ENCODE measurements at regions not wholly inside any gene's neighbourhood (a gene's known extent, or its start where the extent isn't known, plus 50 kb on each side); places are given as distances from the start of the nearest gene placed in this dataset.
"Not testable (repeated sequence)": the region's sequence is repeated elsewhere in the genome, so short reads cannot be mapped to it uniquely, and the experiment has no call there.

DNA sequence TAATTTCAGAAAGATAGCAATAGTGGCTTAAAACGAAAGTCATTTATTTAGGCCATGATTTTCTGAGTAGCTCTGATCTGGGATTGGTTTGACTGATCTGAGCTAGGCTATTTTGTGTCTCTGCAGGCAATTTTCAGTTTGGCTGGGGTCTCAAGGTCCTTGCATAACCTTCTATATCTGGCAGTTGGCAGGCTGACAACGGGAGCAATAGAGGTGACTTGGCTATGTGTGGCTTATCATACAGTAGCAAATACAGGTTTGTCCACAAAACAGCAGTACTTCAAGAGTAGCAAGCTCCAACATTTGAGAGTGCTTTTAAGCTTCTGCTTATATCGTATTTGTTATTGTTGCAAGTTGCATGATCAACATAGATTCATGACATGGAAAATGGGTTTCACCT is 1167.3 kb upstream of the CELF2 start:
- H3K27me3 ChIP-seq = no peaks in the 10 kb centered on the region
- TF ChIP-seq, protein P1, sequence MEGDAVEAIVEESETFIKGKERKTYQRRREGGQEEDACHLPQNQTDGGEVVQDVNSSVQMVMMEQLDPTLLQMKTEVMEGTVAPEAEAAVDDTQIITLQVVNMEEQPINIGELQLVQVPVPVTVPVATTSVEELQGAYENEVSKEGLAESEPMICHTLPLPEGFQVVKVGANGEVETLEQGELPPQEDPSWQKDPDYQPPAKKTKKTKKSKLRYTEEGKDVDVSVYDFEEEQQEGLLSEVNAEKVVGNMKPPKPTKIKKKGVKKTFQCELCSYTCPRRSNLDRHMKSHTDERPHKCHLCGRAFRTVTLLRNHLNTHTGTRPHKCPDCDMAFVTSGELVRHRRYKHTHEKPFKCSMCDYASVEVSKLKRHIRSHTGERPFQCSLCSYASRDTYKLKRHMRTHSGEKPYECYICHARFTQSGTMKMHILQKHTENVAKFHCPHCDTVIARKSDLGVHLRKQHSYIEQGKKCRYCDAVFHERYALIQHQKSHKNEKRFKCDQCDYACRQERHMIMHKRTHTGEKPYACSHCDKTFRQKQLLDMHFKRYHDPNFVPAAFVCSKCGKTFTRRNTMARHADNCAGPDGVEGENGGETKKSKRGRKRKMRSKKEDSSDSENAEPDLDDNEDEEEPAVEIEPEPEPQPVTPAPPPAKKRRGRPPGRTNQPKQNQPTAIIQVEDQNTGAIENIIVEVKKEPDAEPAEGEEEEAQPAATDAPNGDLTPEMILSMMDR (IDR thresholded peaks at IDR 0.05) = no peak
- no peaks in the 10 kb centered on the region for H3K36me3 ChIP-seq
- H3K4me1 ChIP-seq = no peaks in the 10 kb centered on the region
- no peak overlapping the region for H3K4me3 ChIP-seq
- ATAC-seq = no peak
- intact Hi-C loops (cut with DNase I) = no loop called here
- peaks cover 0 to 27% of the 10 kb centered on the region in 2 donors for H3K9me3 ChIP-seq
- DNase-seq = no peak
- no peak overlapping the region for H3K27ac ChIP-seq

- Histone ChIP-seq H3K4me1 (no peaks in the 10 kb centered on the region), H3K27ac (no peak overlapping the region), H3K9me3 (peaks cover 0 to 32% of the 10 kb centered on the region in 2 donors), H3K4me3 (no peak overlapping the region), H3K27me3 (no peaks in the 10 kb centered on the region), H3K36me3 (no peaks in the 10 kb centered on the region)
- no peak for ATAC-seq
- DNase-seq = no peak
- TF ChIP-seq, protein P1 (IDR thresholded peaks at IDR 0.05) = no peak
- intact Hi-C loops (cut with DNase I) = no loop called here
Observed at GRCh38 chr10:9851808-9852207, 1165.9 kb upstream of the CELF2 start.

- peak in 1 of 4 donors; percentile 33 for DNase-seq
- H3K36me3 ChIP-seq = no peaks in the 10 kb centered on the region
- intact Hi-C loops (cut with DNase I) = no loop called here
- no peak overlapping the region for H3K27ac ChIP-seq
- TF ChIP-seq, protein P1 (IDR thresholded peaks at IDR 0.05) = no peak
- no peaks in the 10 kb centered on the region for H3K4me1 ChIP-seq
- peaks cover 0 to 32% of the 10 kb centered on the region in 2 donors for H3K9me3 ChIP-seq
- no peaks in the 10 kb centered on the region for H3K27me3 ChIP-seq
- H3K4me3 ChIP-seq = no peak overlapping the region
- no peak for ATAC-seq
Observed at GRCh38 chr10:9853405-9854355, 1164.0 kb upstream of the CELF2 start.

- intact Hi-C loops (cut with DNase I); H3K36me3 ChIP-seq; H3K4me1 ChIP-seq; H3K4me3 ChIP-seq; ATAC-seq; H3K27ac ChIP-seq; H3K27me3 ChIP-seq: not testable (repeated sequence)
- H3K9me3 ChIP-seq = peaks cover 0 to 32% of the 10 kb centered on the region in 2 donors
- peak in 1 of 4 donors; percentile 49 for DNase-seq
Observed at GRCh38 chr10:9855451-9855850, 1162.2 kb upstream of the CELF2 start.

DNA sequence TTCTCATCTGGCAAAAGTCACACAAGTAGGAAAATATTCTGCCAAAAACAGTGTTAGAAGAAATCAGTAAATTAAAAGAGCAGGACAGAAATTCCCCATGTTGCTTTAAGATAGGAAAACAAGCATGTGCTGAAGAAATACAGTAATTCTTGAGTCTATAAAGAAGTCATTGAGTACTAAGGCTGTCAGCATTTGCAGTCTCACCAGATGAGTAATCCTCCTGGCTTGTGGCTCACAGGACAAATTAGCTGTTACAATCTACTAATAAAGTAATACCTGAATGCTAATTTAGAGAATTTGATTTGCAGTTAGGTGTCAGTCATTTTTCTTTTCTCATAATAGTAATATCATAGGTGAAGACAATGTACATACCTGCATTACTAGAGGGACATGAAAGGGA is 1158.9 kb upstream of the CELF2 start:
- Histone ChIP-seq H3K4me1 (no peaks in the 10 kb centered on the region), H3K27ac (no peak overlapping the region), H3K27me3 (no peaks in the 10 kb centered on the region), H3K36me3 (no peaks in the 10 kb centered on the region), H3K9me3 (peaks cover 0 to 8% of the 10 kb centered on the region in 2 donors), H3K4me3 (no peak overlapping the region)
- peak; percentile 63 for ATAC-seq
- TF ChIP-seq, protein P1 (IDR thresholded peaks at IDR 0.05) = no peak
- intact Hi-C loops (cut with DNase I) = no loop called here
- no peak for DNase-seq
